ENCODE measurements at regions not wholly inside any gene's neighbourhood (a gene's known extent, or its start where the extent isn't known, plus 50 kb on each side); places are given as distances from the start of the nearest gene placed in this dataset.

- TF ChIP-seq TEAD1 (CRISPR knock-in tag; IDR thresholded peaks at IDR 0.05) (no peak), RORB (CRISPR knock-in tag; IDR thresholded peaks at IDR 0.05) (no peak), TCF7 (CRISPR knock-in tag; IDR thresholded peaks at IDR 0.05; ENCODE audit: low read depth) (no peak), MXD4 (CRISPR knock-in tag; IDR thresholded peaks at IDR 0.05; ENCODE audit: borderline replicate concordance) (no peak), ESRRA (CRISPR knock-in tag; IDR thresholded peaks at IDR 0.05; ENCODE audit: borderline replicate concordance) (no peak), NFATC4 (CRISPR knock-in tag; IDR thresholded peaks at IDR 0.05) (no peak), ZNF671 (CRISPR knock-in tag; IDR thresholded peaks at IDR 0.05) (no peak), ZBTB43 (CRISPR knock-in tag; IDR thresholded peaks at IDR 0.05) (no peak), E2F4 (CRISPR knock-in tag; IDR thresholded peaks at IDR 0.05; ENCODE audit: borderline replicate concordance, low read depth) (no peak), MYBL2 (CRISPR knock-in tag; IDR thresholded peaks at IDR 0.05) (no peak), ZNF263 (CRISPR knock-in tag; IDR thresholded peaks at IDR 0.05; ENCODE audit: low read depth) (no peak), EMX1 (CRISPR knock-in tag; IDR thresholded peaks at IDR 0.05) (no peak), FOXP1 (CRISPR knock-in tag; IDR thresholded peaks at IDR 0.05; ENCODE audit: borderline replicate concordance) (no peak)
- Mint-ChIP-seq H3K4me3 (no peak overlapping the region), H3K27ac (no peak overlapping the region), H3K4me1 (no peaks in the 10 kb centered on the region), H3K9me3 (no peaks in the 10 kb centered on the region), H3K36me3 (no peaks in the 10 kb centered on the region), H3K27me3 (ENCODE audit: low read depth) (no peaks in the 10 kb centered on the region)
- ChIA-PET POLR2A (interaction anchor here (0.9 kb wide), 1 partner anchor 158 kb away, joined by 4 read pairs; the partner anchor contains the start of gene SLC39A10), CTCF (interaction anchor here (0.6 to 2.9 kb wide), 16 partner anchors 10 to 407 kb away, joined by 3 to 32 read pairs (median 4); partner anchors contain the start of gene SLC39A10)
- DNase-seq (ENCODE audit: low spot score), result no peak
- ATAC-seq, result no peak
Observed at GRCh38 chr2:195498839-195499490, 158.1 kb upstream of the SLC39A10 start.

- ChIA-PET POLR2A (interaction anchor here (0.9 kb wide), 1 partner anchor 159 kb away, joined by 4 read pairs; the partner anchor contains the start of gene SLC39A10), CTCF (interaction anchor here (0.6 to 2.9 kb wide), 19 partner anchors 9 to 570 kb away, joined by 3 to 32 read pairs (median 4); partner anchors contain the start of genes DNAH7 and SLC39A10)
- H3K27ac Mint-ChIP-seq, result no peak overlapping the region
- H3K36me3 Mint-ChIP-seq, result no peaks in the 10 kb centered on the region
- no peaks in the 10 kb centered on the region for H3K27me3 Mint-ChIP-seq (ENCODE audit: low read depth)
- DNase-seq (ENCODE audit: low spot score) (peak; percentile 50), ATAC-seq (peak; percentile 50)
- no peaks in the 10 kb centered on the region for H3K4me1 Mint-ChIP-seq
- H3K4me3 Mint-ChIP-seq, result no peak overlapping the region
- peaks cover 7% of the 10 kb centered on the region for H3K9me3 Mint-ChIP-seq
- TF ChIP-seq NR2C2 (CRISPR knock-in tag; IDR thresholded peaks at IDR 0.05) (no peak), NFATC4 (CRISPR knock-in tag; IDR thresholded peaks at IDR 0.05) (no peak), ZNF425 (CRISPR knock-in tag; conservative IDR thresholded peaks at IDR 0.05) (no peak), OVOL2 (CRISPR knock-in tag; IDR thresholded peaks at IDR 0.05; ENCODE audit: borderline replicate concordance) (no peak), TEAD1 (CRISPR knock-in tag; IDR thresholded peaks at IDR 0.05) (no peak), HMGA2 (CRISPR knock-in tag; IDR thresholded peaks at IDR 0.05) (no peak), TCF7 (CRISPR knock-in tag; IDR thresholded peaks at IDR 0.05; ENCODE audit: low read depth) (no peak), GABPB1 (CRISPR knock-in tag; IDR thresholded peaks at IDR 0.05) (no peak), GTF2I (CRISPR knock-in tag; conservative IDR thresholded peaks at IDR 0.05) (no peak), ZNF263 (CRISPR knock-in tag; IDR thresholded peaks at IDR 0.05; ENCODE audit: low read depth) (no peak), ARID4B (CRISPR knock-in tag; IDR thresholded peaks at IDR 0.05; ENCODE audit: borderline replicate concordance) (no peak), HMGXB4 (CRISPR knock-in tag; IDR thresholded peaks at IDR 0.05) (no peak)
Observed at GRCh38 chr2:195498176-195498575, 158.8 kb upstream of the SLC39A10 start.

Data from WTC11 (cell line).